GM21515 (cell line): ENCODE measurements at regions not wholly inside any gene's neighbourhood (a gene's known extent, or its start where the extent isn't known, plus 50 kb on each side); places are given as distances from the start of the nearest gene placed in this dataset.

Source experiments
- ATAC-seq: cut with Tn5 transposase; IDR thresholded peaks from one replicate; pipeline ENCODE4 v1.9.1; 2021; ENCODE audit not compliant: unreplicated experiment

- no peak for ATAC-seq
Measured at GRCh38 chr2:8627692-8628085, 54.2 kb upstream of the ID2 start.

- ATAC-seq = no peak
Measured at GRCh38 chr2:8628179-8628865, 53.5 kb upstream of the ID2 start.

GRCh38 chr2:8628866-8629209 is 53.0 kb upstream of the ID2 start:
- no peak for ATAC-seq

GRCh38 chr2:8629402-8629801 is 52.5 kb upstream of the ID2 start:
- no peak for ATAC-seq

GRCh38 chr2:8630676-8631464 is 51.0 kb upstream of the ID2 start:
- no peak for ATAC-seq

GRCh38 chr2:8631465-8632005 is 50.3 kb upstream of the ID2 start:
- ATAC-seq = no peak
